ENCODE measurements at regions not wholly inside any gene's neighbourhood (a gene's known extent, or its start where the extent isn't known, plus 50 kb on each side); places are given as distances from the start of the nearest gene placed in this dataset.

GRCh38 chr2:150007815-150008430 is 420.3 kb upstream of the MMADHC start:
- Histone ChIP-seq H3K79me2 (ENCODE audit: insufficient read depth, low read length) (no peaks in the 10 kb centered on the region), H3K27ac (ENCODE audit: insufficient read length, low read depth, low read length) (no peak overlapping the region)
- no CpG with 5 or more reads among the region's 1 CpG for WGBS (ENCODE audit: extremely low coverage, insufficient read length, low lambda C conversion rate)

More at GRCh38 chr2:150007815-150008430, 420.3 kb upstream of the MMADHC start:
- H3K14ac ChIP-seq (ENCODE audit: insufficient read depth, low read length): no peak overlapping the region
- DNase-seq: no peak
- no peak overlapping the region for H4K5ac ChIP-seq (ENCODE audit: insufficient read length, low read depth, low read length)
- no peak overlapping the region for H2BK20ac ChIP-seq (ENCODE audit: low read depth, low read length, poor library complexity, severe bottlenecking)
- H3K27me3 ChIP-seq (ENCODE audit: insufficient read depth, low read length): no peaks in the 10 kb centered on the region
- H3K9ac ChIP-seq (ENCODE audit: extremely low read depth, insufficient read length, low read length): no peak overlapping the region
- Mint-ChIP-seq H3K9me3 (no peaks in the 10 kb centered on the region; a peak in 1 of 5 replicates), H3K4me1 (no peaks in the 10 kb centered on the region), H3K4me3 (no peak overlapping the region), H3K36me3 (ENCODE audit: insufficient read depth in 1 of 3, low read depth in 3 of 3) (no peaks in the 10 kb centered on the region), H3K27ac (no peak overlapping the region), H3K27me3 (ENCODE audit: low read depth) (no peaks in the 10 kb centered on the region)
- H2AFZ ChIP-seq (ENCODE audit: low read length): no peak overlapping the region
- H3K79me1 ChIP-seq (ENCODE audit: insufficient read depth, low read depth, low read length, poor library complexity, severe bottlenecking): no peaks in the 10 kb centered on the region
- H3K18ac ChIP-seq (ENCODE audit: insufficient read length, low read depth, low read length): no peak overlapping the region
- no peak overlapping the region for H3K4ac ChIP-seq (ENCODE audit: low read depth, low read length)
- H3K4me2 ChIP-seq (ENCODE audit: insufficient read depth, insufficient read length, low read length): no peak overlapping the region
- no peak overlapping the region for H2BK15ac ChIP-seq (ENCODE audit: low read depth, low read length)
- no peak overlapping the region for H2BK120ac ChIP-seq (ENCODE audit: low read depth, low read length, poor library complexity, severe bottlenecking)
- no peak overlapping the region for H3K23ac ChIP-seq (ENCODE audit: insufficient read length, low read depth, low read length)
- no peak overlapping the region for H3T11ph ChIP-seq (ENCODE audit: low read length)
- H2BK12ac ChIP-seq (ENCODE audit: insufficient read length, low read depth, low read length): no peak overlapping the region
- no peaks in the 10 kb centered on the region for H3K4me1 ChIP-seq (ENCODE audit: insufficient read depth, low read length)
- no peak overlapping the region for H2BK5ac ChIP-seq (ENCODE audit: insufficient read length, low read length)
- H4K8ac ChIP-seq (replicated peaks; ENCODE audit: insufficient read length, low read depth, low read length): no peak overlapping the region
- no peak overlapping the region for H4K91ac ChIP-seq (ENCODE audit: insufficient read length, low read depth, low read length)
- H2AK5ac ChIP-seq (ENCODE audit: insufficient read length, low read length): no peak overlapping the region
- H3K23me2 ChIP-seq (ENCODE audit: insufficient read length, low read depth, low read length, poor library complexity, severe bottlenecking): no peaks in the 10 kb centered on the region
- H4K20me1 ChIP-seq (ENCODE audit: control insufficient read depth, insufficient read depth, insufficient read length): no peaks in the 10 kb centered on the region
- H3K56ac ChIP-seq (ENCODE audit: insufficient read length, low read depth, low read length): no peak overlapping the region
- no peak for TF ChIP-seq CTCF (conservative IDR thresholded peaks at IDR 0.05)
- no peaks in the 10 kb centered on the region for H3K9me3 ChIP-seq (ENCODE audit: control insufficient read depth, low read depth, low read length)
